ENCODE measurements at regions not wholly inside any gene's neighbourhood (a gene's known extent, or its start where the extent isn't known, plus 50 kb on each side); places are given as distances from the start of the nearest gene placed in this dataset.

GRCh38 chr2:16495509-16496208 is 170.0 kb downstream of the CYRIA start:
- Histone ChIP-seq H3K4me3 (no peak overlapping the region), H3K9me3 (no peaks in the 10 kb centered on the region), H3K27me3 (replicated peaks; ENCODE audit: insufficient read depth) (no peaks in the 10 kb centered on the region), H3K36me3 (no peaks in the 10 kb centered on the region), H3K27ac (no peak overlapping the region), H3K4me1 (ENCODE audit: control insufficient read depth in 1 of 2, low read depth in 2 of 2) (no peaks in the 10 kb centered on the region)
- no peak for TF ChIP-seq CTCF (IDR thresholded peaks at IDR 0.05)
- no peak for DNase-seq (ENCODE audit: low spot score)
- no peak for ATAC-seq (ENCODE audit: insufficient number of reproducible peaks, low FRiP score, low read depth)

- no peak for ATAC-seq (ENCODE audit: insufficient number of reproducible peaks, low FRiP score, low read depth)
- H3K27me3 ChIP-seq (replicated peaks; ENCODE audit: insufficient read depth) = no peaks in the 10 kb centered on the region
Observed at GRCh38 chr2:16494836-16495508, 170.7 kb downstream of the CYRIA start.

GRCh38 chr2:16493788-16494187 is 171.8 kb downstream of the CYRIA start:
- Histone ChIP-seq H3K36me3 (no peaks in the 10 kb centered on the region), H3K4me1 (ENCODE audit: control insufficient read depth in 1 of 2, low read depth in 2 of 2) (no peaks in the 10 kb centered on the region), H3K9me3 (no peaks in the 10 kb centered on the region), H3K4me3 (no peak overlapping the region), H3K27ac (no peak overlapping the region), H3K27me3 (replicated peaks; ENCODE audit: insufficient read depth) (no peaks in the 10 kb centered on the region)
- ATAC-seq (ENCODE audit: insufficient number of reproducible peaks, low FRiP score, low read depth) (no peak), DNase-seq (ENCODE audit: low spot score) (no peak)
- no peak for TF ChIP-seq CTCF (IDR thresholded peaks at IDR 0.05)

More at GRCh38 chr2:16494836-16495508, 170.7 kb downstream of the CYRIA start:
- TF ChIP-seq CTCF (IDR thresholded peaks at IDR 0.05) = no peak
- Histone ChIP-seq H3K4me1 (ENCODE audit: control insufficient read depth in 1 of 2, low read depth in 2 of 2) (no peaks in the 10 kb centered on the region), H3K27ac (no peak overlapping the region), H3K36me3 (no peaks in the 10 kb centered on the region), H3K9me3 (no peaks in the 10 kb centered on the region), H3K4me3 (no peak overlapping the region)
- no peak for DNase-seq (ENCODE audit: low spot score)

- Histone ChIP-seq H3K9me3 (no peaks in the 10 kb centered on the region), H3K36me3 (no peaks in the 10 kb centered on the region), H3K4me3 (no peak overlapping the region), H3K27me3 (replicated peaks; ENCODE audit: insufficient read depth) (no peaks in the 10 kb centered on the region), H3K27ac (no peak overlapping the region), H3K4me1 (ENCODE audit: control insufficient read depth in 1 of 2, low read depth in 2 of 2) (no peaks in the 10 kb centered on the region)
- no peak for TF ChIP-seq CTCF (IDR thresholded peaks at IDR 0.05)
- no peak for DNase-seq (ENCODE audit: low spot score)
- no peak for ATAC-seq (ENCODE audit: insufficient number of reproducible peaks, low FRiP score, low read depth)
Observed at GRCh38 chr2:16487686-16488085, 177.9 kb downstream of the CYRIA start.

- H3K4me1 ChIP-seq (ENCODE audit: control insufficient read depth in 1 of 2, low read depth in 2 of 2) = no peaks in the 10 kb centered on the region
- ATAC-seq (ENCODE audit: insufficient number of reproducible peaks, low FRiP score, low read depth) (no peak), DNase-seq (ENCODE audit: low spot score) (no peak)
- H3K36me3 ChIP-seq = no peaks in the 10 kb centered on the region
- no peak overlapping the region for H3K27ac ChIP-seq
- H3K9me3 ChIP-seq = no peaks in the 10 kb centered on the region
- H3K4me3 ChIP-seq = no peak overlapping the region
- no peak for TF ChIP-seq CTCF (IDR thresholded peaks at IDR 0.05)
- H3K27me3 ChIP-seq (replicated peaks; ENCODE audit: insufficient read depth) = no peaks in the 10 kb centered on the region
Observed at GRCh38 chr2:16485251-16485650, 180.4 kb downstream of the CYRIA start.
